ENCODE measurements at regions not wholly inside any gene's neighbourhood (a gene's known extent, or its start where the extent isn't known, plus 50 kb on each side); places are given as distances from the start of the nearest gene placed in this dataset.

GRCh38 chr10:106467506-106467905 is 697.0 kb downstream of the SORCS1 start:
- no peaks in the 10 kb centered on the region for H4K20me1 ChIP-seq (ENCODE audit: insufficient read depth, low read length)
- H3K4me3 ChIP-seq (ENCODE audit: low read depth, low read length, poor library complexity, severe bottlenecking), result no peak overlapping the region
- intact Hi-C loops (cut with micrococcal nuclease; ENCODE audit: unreplicated experiment), result no loop called here
- no peak overlapping the region for H3K27ac ChIP-seq (ENCODE audit: low read depth, low read length, poor library complexity, severe bottlenecking)
- POLR2A ChIA-PET, result interaction anchor here (0.7 kb wide), 1 partner anchor 15 kb away, joined by 3 read pairs; no protein-coding TSS in a partner anchor
- no peaks in the 10 kb centered on the region for H3K79me2 ChIP-seq (ENCODE audit: insufficient read depth, low read depth, low read length)
- no peaks in the 10 kb centered on the region for H3K9me3 ChIP-seq (ENCODE audit: low read length)
- CTCF ChIA-PET (ENCODE audit: unreplicated experiment), result no interaction called here
- DNase-seq (ENCODE audit: low spot score), result no peak
- no peaks in the 10 kb centered on the region for H3K9me2 ChIP-seq (ENCODE audit: insufficient read depth, low read length)
- TF ChIP-seq CTCF (conservative IDR thresholded peaks at IDR 0.05; ENCODE audit: low read length), result no peak
- TF ChIP-seq EZH2phosphoT487 (IDR thresholded peaks at IDR 0.05; ENCODE audit: borderline replicate concordance, low read depth, low read length), result no peak
- H3K4me2 ChIP-seq (ENCODE audit: low read length), result no peak overlapping the region
- H2AFZ ChIP-seq (ENCODE audit: low read length), result no peak overlapping the region
- no peaks in the 10 kb centered on the region for H3K4me1 ChIP-seq (ENCODE audit: insufficient read depth, low read length, poor library complexity, severe bottlenecking)
- no TSS peak for BruUV-seq (replicated peaks)
- no peaks in the 10 kb centered on the region for H3K36me3 ChIP-seq (ENCODE audit: insufficient read depth, low read length)

- CTCF ChIA-PET (ENCODE audit: unreplicated experiment), result no interaction called here
- POLR2A ChIA-PET, result no interaction called here
- BruUV-seq (replicated peaks), result no TSS peak
- no peaks in the 10 kb centered on the region for H3K79me2 ChIP-seq (ENCODE audit: insufficient read depth, low read depth, low read length)
- no peak for TF ChIP-seq EZH2phosphoT487 (IDR thresholded peaks at IDR 0.05; ENCODE audit: borderline replicate concordance, low read depth, low read length)
- no peak for TF ChIP-seq CTCF (conservative IDR thresholded peaks at IDR 0.05; ENCODE audit: low read length)
- DNase-seq (ENCODE audit: low spot score), result no peak
- H3K9me2 ChIP-seq (ENCODE audit: insufficient read depth, low read length), result no peaks in the 10 kb centered on the region
- intact Hi-C loops (cut with micrococcal nuclease; ENCODE audit: unreplicated experiment), result no loop called here
- no peak overlapping the region for H3K4me3 ChIP-seq (ENCODE audit: low read depth, low read length, poor library complexity, severe bottlenecking)
- no peak overlapping the region for H3K4me2 ChIP-seq (ENCODE audit: low read length)
- H3K4me1 ChIP-seq (ENCODE audit: insufficient read depth, low read length, poor library complexity, severe bottlenecking), result no peaks in the 10 kb centered on the region
- H4K20me1 ChIP-seq (ENCODE audit: insufficient read depth, low read length), result no peaks in the 10 kb centered on the region
- no peaks in the 10 kb centered on the region for H3K36me3 ChIP-seq (ENCODE audit: insufficient read depth, low read length)
- no peak overlapping the region for H2AFZ ChIP-seq (ENCODE audit: low read length)
- no peak overlapping the region for H3K27ac ChIP-seq (ENCODE audit: low read depth, low read length, poor library complexity, severe bottlenecking)
- H3K9me3 ChIP-seq (ENCODE audit: low read length), result no peaks in the 10 kb centered on the region
Measured at GRCh38 chr10:106457522-106457921, 707.0 kb downstream of the SORCS1 start.

- no peak for DNase-seq (ENCODE audit: low spot score)
- Histone ChIP-seq H4K20me1 (ENCODE audit: insufficient read depth, low read length) (no peaks in the 10 kb centered on the region), H3K27ac (ENCODE audit: low read depth, low read length, poor library complexity, severe bottlenecking) (no peak overlapping the region), H2AFZ (ENCODE audit: low read length) (no peak overlapping the region), H3K4me3 (ENCODE audit: low read depth, low read length, poor library complexity, severe bottlenecking) (no peak overlapping the region), H3K4me2 (ENCODE audit: low read length) (no peak overlapping the region), H3K4me1 (ENCODE audit: insufficient read depth, low read length, poor library complexity, severe bottlenecking) (no peaks in the 10 kb centered on the region), H3K79me2 (ENCODE audit: insufficient read depth, low read depth, low read length) (no peaks in the 10 kb centered on the region), H3K9me3 (ENCODE audit: low read length) (no peaks in the 10 kb centered on the region), H3K36me3 (ENCODE audit: insufficient read depth, low read length) (no peaks in the 10 kb centered on the region), H3K9me2 (ENCODE audit: insufficient read depth, low read length) (no peaks in the 10 kb centered on the region)
- no TSS peak for BruUV-seq (replicated peaks)
- TF ChIP-seq EZH2phosphoT487 (IDR thresholded peaks at IDR 0.05; ENCODE audit: borderline replicate concordance, low read depth, low read length) (no peak), CTCF (conservative IDR thresholded peaks at IDR 0.05; ENCODE audit: low read length) (no peak)
- POLR2A ChIA-PET, result no interaction called here
- CTCF ChIA-PET (ENCODE audit: unreplicated experiment), result no interaction called here
- intact Hi-C loops (cut with micrococcal nuclease; ENCODE audit: unreplicated experiment), result no loop called here
Measured at GRCh38 chr10:106454233-106454632, 710.3 kb downstream of the SORCS1 start.
